ENCODE measurements at regions not wholly inside any gene's neighbourhood (a gene's known extent, or its start where the extent isn't known, plus 50 kb on each side); places are given as distances from the start of the nearest gene placed in this dataset.

- TF ChIP-seq, protein P1, sequence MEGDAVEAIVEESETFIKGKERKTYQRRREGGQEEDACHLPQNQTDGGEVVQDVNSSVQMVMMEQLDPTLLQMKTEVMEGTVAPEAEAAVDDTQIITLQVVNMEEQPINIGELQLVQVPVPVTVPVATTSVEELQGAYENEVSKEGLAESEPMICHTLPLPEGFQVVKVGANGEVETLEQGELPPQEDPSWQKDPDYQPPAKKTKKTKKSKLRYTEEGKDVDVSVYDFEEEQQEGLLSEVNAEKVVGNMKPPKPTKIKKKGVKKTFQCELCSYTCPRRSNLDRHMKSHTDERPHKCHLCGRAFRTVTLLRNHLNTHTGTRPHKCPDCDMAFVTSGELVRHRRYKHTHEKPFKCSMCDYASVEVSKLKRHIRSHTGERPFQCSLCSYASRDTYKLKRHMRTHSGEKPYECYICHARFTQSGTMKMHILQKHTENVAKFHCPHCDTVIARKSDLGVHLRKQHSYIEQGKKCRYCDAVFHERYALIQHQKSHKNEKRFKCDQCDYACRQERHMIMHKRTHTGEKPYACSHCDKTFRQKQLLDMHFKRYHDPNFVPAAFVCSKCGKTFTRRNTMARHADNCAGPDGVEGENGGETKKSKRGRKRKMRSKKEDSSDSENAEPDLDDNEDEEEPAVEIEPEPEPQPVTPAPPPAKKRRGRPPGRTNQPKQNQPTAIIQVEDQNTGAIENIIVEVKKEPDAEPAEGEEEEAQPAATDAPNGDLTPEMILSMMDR (IDR thresholded peaks at IDR 0.05 in 4 of 5, conservative IDR thresholded peaks at IDR 0.05 in 1 of 5): no peak
- no peak for TF ChIP-seq POLR2A (IDR thresholded peaks at IDR 0.05)
Observed at GRCh38 chr5:6936031-6936430, 222.8 kb downstream of the TENT4A start.

Data from gastrocnemius medialis (tissue), 4 donors.